Psoas muscle (tissue), 7 donors: ENCODE measurements at regions not wholly inside any gene's neighbourhood (a gene's known extent, or its start where the extent isn't known, plus 50 kb on each side); places are given as distances from the start of the nearest gene placed in this dataset.

Source experiments
- ATAC-seq, 4 donors: fragments of 200-7000 bp; cut with Tn5 transposase; one replicate each; pipeline ENCODE4 v1.9.1; 2020; ENCODE audit warnings: moderate library complexity in 3 of 4, mild to moderate bottlenecking in 2 of 4
- DNase-seq, 2 donors: peaks; one replicate each; pipeline ENCODE4 v3.0.0-alpha.2; 2020
- H3K27ac ChIP-seq: fragments of 200-600 bp; one replicate; pipeline ENCODE4 v1.8.0; 2022
- H3K27me3 ChIP-seq, 3 donors: fragments of 200-600 bp in 1 of 3; one replicate each; pipeline versions ENCODE4 v1.6.1 to v1.8.0; 2013 to 2022; ENCODE audit warnings: low read length in 2 of 3, mild to moderate bottlenecking in 2 of 3, moderate library complexity in 1 of 3; ENCODE audit not compliant: insufficient read depth in 3 of 3
- H3K36me3 ChIP-seq, 2 donors: fragments of 200-600 bp in 1 of 2; one replicate each; pipeline versions ENCODE4 v1.6.1 to v1.8.0; 2013 to 2022; ENCODE audit warnings: low read depth in 1 of 2, mild to moderate bottlenecking in 1 of 2, moderate library complexity in 1 of 2; ENCODE audit not compliant: insufficient read depth in 1 of 2
- H3K4me1 ChIP-seq: fragments of 200-600 bp; one replicate; pipeline ENCODE4 v1.8.0; 2022
- H3K4me3 ChIP-seq: fragments of 200-600 bp; one replicate; pipeline ENCODE4 v1.8.0; 2022; ENCODE audit warnings: mild to moderate bottlenecking
- H3K9me3 ChIP-seq: fragments of 200-600 bp; one replicate; pipeline ENCODE4 v1.8.0; 2022
- WGBS, 3 donors: extraction: QIAGEN DNeasy Blood & Tissue Kit; methylation state at CpG; one replicate each; pipeline versions ENCODE4 v1.1.6 to v1.1.7; 2013; 5-methylcytosine and 5-hydroxymethylcytosine counted together
- intact Hi-C, 2 donors: fragments of 100-400 bp; cut with DNase I; formaldehyde crosslinking; loops; one replicate each; pipeline versions ENCODE4 v1.11.0 to v1.14.2; 2022
- TF ChIP-seq, protein P1 (sequence below): fragments of 200-600 bp; IDR thresholded peaks from one replicate; pipeline ENCODE4 v1.8.0; 2022; ENCODE audit warnings: antibody characterized with exemption
- donor health status: healthy with polysubstance abuse.
- donor health status: DM: no; HTN: no; CAD: no; lungs with moderate emphysema.
- donor health status: Bipolar disorder and iron deficiency.
- donor health status: healthy.
- donor health status: DM: yes; HTN: yes; CAD: no.
- donor health status: DM: no; HTN: no; CAD: no.
- donor health status: DM: yes; HTN: yes; CAD: no.

- H3K27me3 ChIP-seq, result peaks cover 0 to 13% (median 0%) of the 10 kb centered on the region in 3 donors
- no peak overlapping the region for H3K4me3 ChIP-seq
- no peaks in the 10 kb centered on the region for H3K36me3 ChIP-seq
- no peak for DNase-seq
- H3K9me3 ChIP-seq, result no peaks in the 10 kb centered on the region
- no peak for ATAC-seq
- intact Hi-C loops, result no loop called here
- H3K27ac ChIP-seq, result no peak overlapping the region
- TF ChIP-seq, protein P1, sequence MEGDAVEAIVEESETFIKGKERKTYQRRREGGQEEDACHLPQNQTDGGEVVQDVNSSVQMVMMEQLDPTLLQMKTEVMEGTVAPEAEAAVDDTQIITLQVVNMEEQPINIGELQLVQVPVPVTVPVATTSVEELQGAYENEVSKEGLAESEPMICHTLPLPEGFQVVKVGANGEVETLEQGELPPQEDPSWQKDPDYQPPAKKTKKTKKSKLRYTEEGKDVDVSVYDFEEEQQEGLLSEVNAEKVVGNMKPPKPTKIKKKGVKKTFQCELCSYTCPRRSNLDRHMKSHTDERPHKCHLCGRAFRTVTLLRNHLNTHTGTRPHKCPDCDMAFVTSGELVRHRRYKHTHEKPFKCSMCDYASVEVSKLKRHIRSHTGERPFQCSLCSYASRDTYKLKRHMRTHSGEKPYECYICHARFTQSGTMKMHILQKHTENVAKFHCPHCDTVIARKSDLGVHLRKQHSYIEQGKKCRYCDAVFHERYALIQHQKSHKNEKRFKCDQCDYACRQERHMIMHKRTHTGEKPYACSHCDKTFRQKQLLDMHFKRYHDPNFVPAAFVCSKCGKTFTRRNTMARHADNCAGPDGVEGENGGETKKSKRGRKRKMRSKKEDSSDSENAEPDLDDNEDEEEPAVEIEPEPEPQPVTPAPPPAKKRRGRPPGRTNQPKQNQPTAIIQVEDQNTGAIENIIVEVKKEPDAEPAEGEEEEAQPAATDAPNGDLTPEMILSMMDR, result no peak
- 25 to 36% (median 31%) methylated on average over 2 of the region's 2 CpGs for WGBS, 3 donors
- no peaks in the 10 kb centered on the region for H3K4me1 ChIP-seq
Measured at GRCh38 chr2:119104414-119104813, 54.1 kb downstream of the C1QL2 start.

DNA sequence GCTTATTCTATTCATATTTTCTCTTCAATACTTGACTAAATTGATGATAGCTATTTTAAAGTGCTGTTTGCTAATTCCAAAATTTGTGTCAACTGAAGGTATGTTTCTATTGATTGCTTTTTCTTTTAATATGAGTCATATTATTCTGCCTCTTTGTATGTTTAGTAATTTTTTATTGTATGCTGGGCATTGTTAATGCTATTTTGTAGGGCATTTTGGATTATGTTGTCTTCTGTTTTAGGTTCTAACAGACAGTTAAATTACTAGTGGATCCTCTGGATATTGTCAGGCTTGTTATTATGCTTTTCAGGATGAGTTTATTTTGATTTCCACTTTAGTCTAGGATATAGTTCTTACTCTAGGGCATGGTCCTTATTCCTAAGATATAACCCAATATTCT lies 55.6 kb downstream of the C1QL2 start:
- H3K27ac ChIP-seq, result no peak overlapping the region
- H3K9me3 ChIP-seq, result peaks cover 4% of the 10 kb centered on the region
- no peak overlapping the region for H3K4me3 ChIP-seq
- H3K36me3 ChIP-seq, result no peaks in the 10 kb centered on the region
- no peak for ATAC-seq
- TF ChIP-seq, protein P1, result no peak
- intact Hi-C loops, result no loop called here
- peaks cover 0 to 5% (median 0%) of the 10 kb centered on the region in 3 donors for H3K27me3 ChIP-seq
- H3K4me1 ChIP-seq, result no peaks in the 10 kb centered on the region
- DNase-seq, result no peak

DNA sequence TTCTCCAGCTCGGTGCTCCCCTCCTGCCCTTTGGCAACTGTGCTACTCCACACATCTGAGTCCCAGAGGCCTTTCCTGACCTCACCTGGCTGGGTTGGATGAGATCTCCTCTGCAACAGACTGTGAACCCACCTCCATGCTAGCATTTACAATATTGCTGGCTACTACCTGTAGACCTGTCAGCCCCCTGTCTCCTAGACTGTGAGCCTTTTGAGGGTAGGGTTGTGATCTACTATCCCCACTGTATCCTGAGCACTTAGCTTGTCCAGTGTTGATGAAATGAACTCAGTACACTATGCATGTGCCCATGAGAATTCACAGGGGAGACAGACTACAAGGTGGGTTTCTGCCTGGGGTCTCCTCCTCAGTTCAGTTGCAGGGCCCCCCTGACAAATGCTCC lies 70.1 kb downstream of the C1QL2 start:
- H3K27ac ChIP-seq, result no peak overlapping the region
- no peaks in the 10 kb centered on the region for H3K4me1 ChIP-seq
- no peaks in the 10 kb centered on the region for H3K36me3 ChIP-seq
- H3K4me3 ChIP-seq, result no peak overlapping the region
- WGBS, 3 donors, result 68 to 73% (median 69%) methylated on average over 1 of the region's 1 CpG
- no peaks in the 10 kb centered on the region for H3K9me3 ChIP-seq
- TF ChIP-seq, protein P1, result no peak
- H3K27me3 ChIP-seq, result no peaks in the 10 kb centered on the region
- DNase-seq (no peak), ATAC-seq (no peak)
- intact Hi-C loops, result no loop called here

- intact Hi-C loops, result no loop called here
- WGBS, 3 donors, result 82 to 86% (median 83%) methylated on average over 8 of the region's 8 CpGs
- peaks cover 4% of the 10 kb centered on the region for H3K9me3 ChIP-seq
- no peaks in the 10 kb centered on the region for H3K27me3 ChIP-seq
- TF ChIP-seq, protein P1, result no peak
- DNase-seq (no peak), ATAC-seq (no peak)
- H3K4me1 ChIP-seq, result no peaks in the 10 kb centered on the region
- H3K36me3 ChIP-seq, result no peaks in the 10 kb centered on the region
- H3K27ac ChIP-seq, result no peak overlapping the region
- H3K4me3 ChIP-seq, result no peak overlapping the region
Measured at GRCh38 chr2:119086327-119086726, 72.2 kb downstream of the C1QL2 start.

DNA sequence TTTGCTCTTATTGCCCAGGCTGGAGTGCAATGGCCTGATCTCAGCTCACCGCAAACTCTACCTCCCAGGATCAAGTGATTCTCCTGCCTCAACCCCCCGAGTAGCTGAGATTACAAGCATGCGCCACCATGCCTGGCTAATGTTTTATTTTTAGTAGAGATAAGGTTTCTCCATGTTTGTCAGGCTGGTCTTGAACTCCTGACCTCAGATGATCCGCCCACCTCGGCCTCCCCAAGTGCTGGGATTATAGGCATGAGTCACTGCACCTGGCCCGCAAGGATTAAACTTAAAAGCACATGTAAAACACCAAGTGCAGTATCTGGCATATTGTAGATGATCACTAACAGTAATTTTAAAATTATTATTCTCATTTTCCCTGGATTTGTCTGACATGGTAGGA lies 72.9 kb downstream of the C1QL2 start:
- DNase-seq (no peak), ATAC-seq (peak in 1 of 4 donors; percentile 57)
- H3K27ac ChIP-seq, result no peak overlapping the region
- H3K4me1 ChIP-seq, result no peaks in the 10 kb centered on the region
- H3K36me3 ChIP-seq, result no peaks in the 10 kb centered on the region
- WGBS, 3 donors, result 34 to 46% (median 37%) methylated on average over 6 of the region's 6 CpGs
- intact Hi-C loops, result no loop called here
- no peaks in the 10 kb centered on the region for H3K27me3 ChIP-seq
- no peak overlapping the region for H3K4me3 ChIP-seq
- TF ChIP-seq, protein P1, result no peak
- H3K9me3 ChIP-seq, result peaks cover 10% of the 10 kb centered on the region
